Smooth muscle cell (in vitro differentiated cells): ENCODE measurements at regions not wholly inside any gene's neighbourhood (a gene's known extent, or its start where the extent isn't known, plus 50 kb on each side); places are given as distances from the start of the nearest gene placed in this dataset.

ENCODE experiments used
- DNase-seq: peaks from one replicate; lab custom pipeline; 2025; ENCODE audit not compliant: unreplicated experiment; lab: John Stamatoyannopoulos, UW
- H2AFZ ChIP-seq: fragments of 200-600 bp; sonication (generic); 2 replicates; pipeline ENCODE4 v1.6.0; 2016; ENCODE audit warnings: antibody characterized with exemption, low read depth, mild to moderate bottlenecking
- H3F3A ChIP-seq: fragments of 200-600 bp; sonication (generic); 2 replicates; pipeline ENCODE4 v1.6.0; 2017; ENCODE audit warnings: antibody characterized with exemption, low read depth
- H3K27ac ChIP-seq: fragments of 200-600 bp; sonication (generic); 2 replicates; pipeline ENCODE4 v1.5.1; 2016; ENCODE audit warnings: low read depth, mild to moderate bottlenecking
- H3K27me3 ChIP-seq: fragments of 200-600 bp; sonication (generic); 2 replicates; pipeline ENCODE4 v1.6.1; 2016; ENCODE audit warnings: low read depth, mild to moderate bottlenecking
- H3K36me3 ChIP-seq: fragments of 200-600 bp; sonication (generic); 2 replicates; pipeline ENCODE4 v1.5.1; 2016; ENCODE audit warnings: low read depth
- H3K4me1 ChIP-seq: fragments of 200-600 bp; sonication (generic); 2 replicates; pipeline ENCODE4 v1.5.1; 2016; ENCODE audit warnings: low read depth
- H3K4me2 ChIP-seq: fragments of 200-600 bp; sonication (generic); 2 replicates; pipeline ENCODE4 v1.6.0; 2016; ENCODE audit warnings: mild to moderate bottlenecking
- H3K4me3 ChIP-seq: fragments of 200-600 bp; sonication (generic); 2 replicates; pipeline ENCODE4 v1.5.1; 2016; ENCODE audit warnings: mild to moderate bottlenecking
- H3K79me2 ChIP-seq: fragments of 200-600 bp; sonication (generic); 2 replicates; pipeline ENCODE4 v1.6.0; 2016; ENCODE audit warnings: low read depth, mild to moderate bottlenecking
- H3K9ac ChIP-seq: fragments of 200-600 bp; sonication (generic); 2 replicates; pipeline ENCODE4 v1.6.0; 2016; ENCODE audit warnings: low read depth
- H3K9me3 ChIP-seq: fragments of 200-600 bp; sonication (generic); replicated peaks from 2 replicates; pipeline ENCODE4 v1.5.1; 2016; ENCODE audit warnings: low read depth
- H4K20me1 ChIP-seq: fragments of 200-600 bp; sonication (generic); 2 replicates; pipeline ENCODE4 v1.6.0; 2016; ENCODE audit warnings: low read depth
- WGBS: methylation state at CpG from one replicate; pipeline ENCODE4 v1.1.7; 2016; ENCODE audit warnings: low lambda C conversion rate; 5-methylcytosine and 5-hydroxymethylcytosine counted together
- TF ChIP-seq, protein P1 (sequence below): fragments of 200-600 bp; sonication (generic); IDR thresholded peaks from 2 replicates; pipeline ENCODE4 v1.5.1; 2017; ENCODE audit warnings: borderline replicate concordance, mild to moderate bottlenecking, antibody characterized with exemption; ENCODE audit not compliant: insufficient read depth, poor library complexity, severe bottlenecking

DNA sequence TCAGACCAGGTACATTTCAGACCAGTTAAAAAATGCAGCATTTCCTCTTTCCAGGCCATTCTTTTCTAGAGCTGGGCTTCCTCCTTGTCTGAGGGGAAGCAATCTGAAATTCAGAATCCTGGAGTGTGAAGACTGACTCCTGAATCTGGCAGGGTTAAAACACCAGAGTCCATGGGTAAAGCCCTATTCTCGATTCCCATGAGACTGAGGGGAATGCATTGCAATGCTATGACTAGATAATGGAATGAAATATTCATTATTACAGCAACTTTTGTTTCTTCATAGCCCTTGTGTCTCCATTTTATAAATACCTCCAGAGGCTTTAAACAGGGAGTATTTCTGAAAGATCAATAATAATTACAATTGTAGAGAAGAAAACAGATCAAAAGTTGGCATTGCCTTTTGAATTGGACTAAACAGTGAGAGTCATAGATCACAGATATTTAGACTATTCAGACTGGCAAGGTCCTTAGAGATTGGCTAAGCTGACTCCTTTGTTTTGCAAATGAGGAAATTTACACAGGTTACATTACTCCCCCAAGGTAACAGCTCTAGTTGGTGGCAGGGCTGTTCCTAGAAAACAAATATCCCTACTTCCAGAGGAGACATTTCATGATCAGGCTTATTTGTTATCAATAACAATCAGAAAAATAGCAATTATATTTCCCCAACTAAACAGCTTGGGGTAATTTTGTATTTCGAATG lies 632.6 kb upstream of the KIRREL3 start:
- H3K36me3 ChIP-seq: no peaks in the 10 kb centered on the region
- H3K4me1 ChIP-seq: no peaks in the 10 kb centered on the region
- H4K20me1 ChIP-seq: no peaks in the 10 kb centered on the region
- H3K4me2 ChIP-seq: no peak overlapping the region
- no peaks in the 10 kb centered on the region for H3K79me2 ChIP-seq
- 55% methylated on average over 2 of the region's 2 CpGs for WGBS
- H3K27me3 ChIP-seq: no peaks in the 10 kb centered on the region
- H2AFZ ChIP-seq: no peak overlapping the region
- no peak overlapping the region for H3K9ac ChIP-seq
- DNase-seq: no peak
- H3F3A ChIP-seq: no peaks in the 10 kb centered on the region
- H3K9me3 ChIP-seq: no peaks in the 10 kb centered on the region
- no peak overlapping the region for H3K4me3 ChIP-seq
- no peak overlapping the region for H3K27ac ChIP-seq
- TF ChIP-seq, protein P1, sequence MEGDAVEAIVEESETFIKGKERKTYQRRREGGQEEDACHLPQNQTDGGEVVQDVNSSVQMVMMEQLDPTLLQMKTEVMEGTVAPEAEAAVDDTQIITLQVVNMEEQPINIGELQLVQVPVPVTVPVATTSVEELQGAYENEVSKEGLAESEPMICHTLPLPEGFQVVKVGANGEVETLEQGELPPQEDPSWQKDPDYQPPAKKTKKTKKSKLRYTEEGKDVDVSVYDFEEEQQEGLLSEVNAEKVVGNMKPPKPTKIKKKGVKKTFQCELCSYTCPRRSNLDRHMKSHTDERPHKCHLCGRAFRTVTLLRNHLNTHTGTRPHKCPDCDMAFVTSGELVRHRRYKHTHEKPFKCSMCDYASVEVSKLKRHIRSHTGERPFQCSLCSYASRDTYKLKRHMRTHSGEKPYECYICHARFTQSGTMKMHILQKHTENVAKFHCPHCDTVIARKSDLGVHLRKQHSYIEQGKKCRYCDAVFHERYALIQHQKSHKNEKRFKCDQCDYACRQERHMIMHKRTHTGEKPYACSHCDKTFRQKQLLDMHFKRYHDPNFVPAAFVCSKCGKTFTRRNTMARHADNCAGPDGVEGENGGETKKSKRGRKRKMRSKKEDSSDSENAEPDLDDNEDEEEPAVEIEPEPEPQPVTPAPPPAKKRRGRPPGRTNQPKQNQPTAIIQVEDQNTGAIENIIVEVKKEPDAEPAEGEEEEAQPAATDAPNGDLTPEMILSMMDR: no peak

DNA sequence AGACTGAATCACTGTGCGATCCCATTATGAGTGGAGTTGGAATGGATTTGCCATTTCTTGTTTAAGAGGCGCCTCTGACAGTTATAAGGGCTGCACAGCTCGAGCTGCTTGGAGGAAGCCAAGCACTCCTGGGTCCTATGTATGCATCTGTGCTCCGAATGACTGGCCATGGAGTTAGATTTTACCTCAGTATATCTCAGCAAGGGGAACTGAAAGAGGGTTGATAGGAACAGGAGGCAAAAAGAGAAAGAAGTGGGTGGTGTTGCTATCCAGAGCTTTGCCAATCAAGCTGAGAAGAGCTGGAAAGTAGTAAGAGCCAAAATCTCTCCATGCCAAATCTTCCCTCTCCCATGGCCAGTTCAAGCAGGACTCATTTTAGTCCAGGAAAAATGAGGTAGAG lies 632.0 kb upstream of the KIRREL3 start:
- no peak overlapping the region for H3K4me3 ChIP-seq
- H3K36me3 ChIP-seq: no peaks in the 10 kb centered on the region
- H4K20me1 ChIP-seq: no peaks in the 10 kb centered on the region
- TF ChIP-seq, protein P1: no peak
- no peak overlapping the region for H3K9ac ChIP-seq
- H3K27me3 ChIP-seq: no peaks in the 10 kb centered on the region
- no peak overlapping the region for H3K27ac ChIP-seq
- no peak overlapping the region for H3K4me2 ChIP-seq
- no peak overlapping the region for H2AFZ ChIP-seq
- no peak for DNase-seq
- H3K9me3 ChIP-seq: no peaks in the 10 kb centered on the region
- no peaks in the 10 kb centered on the region for H3K79me2 ChIP-seq
- H3F3A ChIP-seq: no peaks in the 10 kb centered on the region
- H3K4me1 ChIP-seq: no peaks in the 10 kb centered on the region
- 87% methylated on average over 4 of the region's 4 CpGs for WGBS

- Histone ChIP-seq H3K4me3 (no peak overlapping the region), H2AFZ (no peak overlapping the region), H3K9me3 (no peaks in the 10 kb centered on the region), H3K36me3 (no peaks in the 10 kb centered on the region), H4K20me1 (no peaks in the 10 kb centered on the region), H3K27ac (no peak overlapping the region), H3K79me2 (no peaks in the 10 kb centered on the region), H3K4me1 (no peaks in the 10 kb centered on the region), H3K9ac (no peak overlapping the region), H3K4me2 (no peak overlapping the region), H3K27me3 (no peaks in the 10 kb centered on the region), H3F3A (no peaks in the 10 kb centered on the region)
- no peak for DNase-seq
- 90% methylated on average over 5 of the region's 5 CpGs for WGBS
- TF ChIP-seq, protein P1: no peak
Observed at GRCh38 chr11:127631974-127632373, 631.4 kb upstream of the KIRREL3 start.

- H3K4me2 ChIP-seq: no peak overlapping the region
- H3K9me3 ChIP-seq: no peaks in the 10 kb centered on the region
- no peaks in the 10 kb centered on the region for H4K20me1 ChIP-seq
- TF ChIP-seq, protein P1: no peak
- H3K27me3 ChIP-seq: no peaks in the 10 kb centered on the region
- H3K4me1 ChIP-seq: no peaks in the 10 kb centered on the region
- no peaks in the 10 kb centered on the region for H3K79me2 ChIP-seq
- DNase-seq: no peak
- H3K9ac ChIP-seq: no peak overlapping the region
- H3F3A ChIP-seq: no peaks in the 10 kb centered on the region
- no peak overlapping the region for H3K4me3 ChIP-seq
- H3K27ac ChIP-seq: no peak overlapping the region
- H3K36me3 ChIP-seq: no peaks in the 10 kb centered on the region
- WGBS: 88% methylated on average over 3 of the region's 3 CpGs
- H2AFZ ChIP-seq: no peak overlapping the region
Observed at GRCh38 chr11:127629200-127629599, 628.6 kb upstream of the KIRREL3 start.
